ENCODE measurements at regions not wholly inside any gene's neighbourhood (a gene's known extent, or its start where the extent isn't known, plus 50 kb on each side); places are given as distances from the start of the nearest gene placed in this dataset.

GRCh38 chr7:46201961-46202360, 280.9 kb upstream of the IGFBP3 start:
- no peak for TF ChIP-seq TAF1 (IDR thresholded peaks at IDR 0.05; ENCODE audit: borderline replicate concordance, insufficient read depth, low read length)
- TF ChIP-seq FOXP2 (optimal IDR thresholded peaks at IDR 0.05; ENCODE audit: borderline replicate concordance, extremely low read depth, extremely low read length, insufficient read depth): no peak
- TF ChIP-seq POLR2AphosphoS5 (IDR thresholded peaks at IDR 0.05; ENCODE audit: low read depth, low read length): no peak
- no peak for TF ChIP-seq SIN3A (IDR thresholded peaks at IDR 0.05; ENCODE audit: borderline replicate concordance, insufficient read depth, low read length)
- no peak for TF ChIP-seq REST (IDR thresholded peaks at IDR 0.05; ENCODE audit: insufficient read depth in 1 of 2, low read depth in 2 of 2, low read length in 2 of 2)

- TF ChIP-seq POLR2AphosphoS5 (IDR thresholded peaks at IDR 0.05; ENCODE audit: low read depth, low read length) (no peak), SIN3A (IDR thresholded peaks at IDR 0.05; ENCODE audit: borderline replicate concordance, insufficient read depth, low read length) (no peak), TAF1 (IDR thresholded peaks at IDR 0.05; ENCODE audit: borderline replicate concordance, insufficient read depth, low read length) (no peak), FOXP2 (optimal IDR thresholded peaks at IDR 0.05; ENCODE audit: borderline replicate concordance, extremely low read depth, extremely low read length, insufficient read depth) (no peak), REST (IDR thresholded peaks at IDR 0.05; ENCODE audit: insufficient read depth in 1 of 2, low read depth in 2 of 2, low read length in 2 of 2) (no peak)
Measured at GRCh38 chr7:46198701-46199100, 277.6 kb upstream of the IGFBP3 start.

GRCh38 chr7:46197785-46198540, 276.9 kb upstream of the IGFBP3 start:
- TF ChIP-seq SIN3A (IDR thresholded peaks at IDR 0.05; ENCODE audit: borderline replicate concordance, insufficient read depth, low read length) (no peak), TAF1 (IDR thresholded peaks at IDR 0.05; ENCODE audit: borderline replicate concordance, insufficient read depth, low read length) (no peak), FOXP2 (optimal IDR thresholded peaks at IDR 0.05; ENCODE audit: borderline replicate concordance, extremely low read depth, extremely low read length, insufficient read depth) (no peak), POLR2AphosphoS5 (IDR thresholded peaks at IDR 0.05; ENCODE audit: low read depth, low read length) (no peak), REST (IDR thresholded peaks at IDR 0.05; ENCODE audit: insufficient read depth in 1 of 2, low read depth in 2 of 2, low read length in 2 of 2) (no peak)

GRCh38 chr7:46195934-46196333, 274.9 kb upstream of the IGFBP3 start:
- TF ChIP-seq FOXP2 (optimal IDR thresholded peaks at IDR 0.05; ENCODE audit: borderline replicate concordance, extremely low read depth, extremely low read length, insufficient read depth) (no peak), TAF1 (IDR thresholded peaks at IDR 0.05; ENCODE audit: borderline replicate concordance, insufficient read depth, low read length) (no peak), SIN3A (IDR thresholded peaks at IDR 0.05; ENCODE audit: borderline replicate concordance, insufficient read depth, low read length) (no peak), REST (IDR thresholded peaks at IDR 0.05; ENCODE audit: insufficient read depth in 1 of 2, low read depth in 2 of 2, low read length in 2 of 2) (no peak), POLR2AphosphoS5 (IDR thresholded peaks at IDR 0.05; ENCODE audit: low read depth, low read length) (no peak)
